HepG2 (cell line): ENCODE measurements at regions not wholly inside any gene's neighbourhood (a gene's known extent, or its start where the extent isn't known, plus 50 kb on each side); places are given as distances from the start of the nearest gene placed in this dataset.

ENCODE experiments used
- ARNT ChIP-seq: fragments of 450-650 bp; IDR thresholded peaks from 2 replicates; pipeline ENCODE4 v1.6.1; 2017
- ZSCAN12 ChIP-seq: sonication (generic); formaldehyde crosslinking; IDR thresholded peaks from 2 replicates; pipeline ENCODE4 v1.9.0; 2021; ENCODE audit warnings: mild to moderate bottlenecking, missing genetic modification reagents
- TF ChIP-seq, protein P1 (sequence below): sonication (generic); formaldehyde crosslinking; IDR thresholded peaks from 2 replicates; pipeline ENCODE4 v1.5.0; 2020; ENCODE audit warnings: missing genetic modification reagents
- TF ChIP-seq, protein P2 (sequence below), 2 experiments: sonication (generic) in 1 of 2; formaldehyde crosslinking in 1 of 2; IDR thresholded peaks; 2 replicates each; pipeline versions ENCODE4 v1.4.0 to v1.6.1; 2016 to 2020; ENCODE audit warnings: borderline replicate concordance in 1 of 2, low read depth in 1 of 2, mild to moderate bottlenecking in 1 of 2, missing genetic modification reagents in 1 of 2
- TF ChIP-seq, protein P3 (sequence below): sonication (generic); formaldehyde crosslinking; IDR thresholded peaks from 2 replicates; pipeline ENCODE4 v1.5.0; 2020; ENCODE audit warnings: mild to moderate bottlenecking, missing genetic modification reagents

DNA sequence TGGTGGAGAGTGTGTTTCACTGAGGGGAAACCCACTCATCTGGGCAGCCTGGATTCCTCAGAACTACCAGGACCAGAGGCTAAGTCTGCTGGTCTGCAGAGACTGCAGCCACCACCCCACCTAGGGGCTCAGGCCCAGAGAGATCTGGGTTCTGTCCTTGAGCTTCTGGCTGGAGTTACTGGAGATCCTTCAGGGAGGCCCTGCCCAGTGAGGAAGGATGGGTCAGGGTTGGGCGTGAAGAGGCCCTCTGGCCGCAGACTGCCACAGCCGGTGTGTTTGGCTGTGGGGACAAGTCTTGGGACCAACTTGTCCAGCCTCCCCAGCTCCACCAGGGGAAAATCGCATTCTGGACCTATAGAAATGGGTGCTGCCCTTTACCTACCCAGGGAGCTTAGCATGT is 235.3 kb upstream of the CBLB start (continued):
- TF ChIP-seq, protein P1, sequence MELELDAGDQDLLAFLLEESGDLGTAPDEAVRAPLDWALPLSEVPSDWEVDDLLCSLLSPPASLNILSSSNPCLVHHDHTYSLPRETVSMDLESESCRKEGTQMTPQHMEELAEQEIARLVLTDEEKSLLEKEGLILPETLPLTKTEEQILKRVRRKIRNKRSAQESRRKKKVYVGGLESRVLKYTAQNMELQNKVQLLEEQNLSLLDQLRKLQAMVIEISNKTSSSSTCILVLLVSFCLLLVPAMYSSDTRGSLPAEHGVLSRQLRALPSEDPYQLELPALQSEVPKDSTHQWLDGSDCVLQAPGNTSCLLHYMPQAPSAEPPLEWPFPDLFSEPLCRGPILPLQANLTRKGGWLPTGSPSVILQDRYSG (CRISPR knock-in tag): no peak
- TF ChIP-seq ARNT (no peak), ZSCAN12 (CRISPR knock-in tag) (no peak)
- TF ChIP-seq, protein P2, sequence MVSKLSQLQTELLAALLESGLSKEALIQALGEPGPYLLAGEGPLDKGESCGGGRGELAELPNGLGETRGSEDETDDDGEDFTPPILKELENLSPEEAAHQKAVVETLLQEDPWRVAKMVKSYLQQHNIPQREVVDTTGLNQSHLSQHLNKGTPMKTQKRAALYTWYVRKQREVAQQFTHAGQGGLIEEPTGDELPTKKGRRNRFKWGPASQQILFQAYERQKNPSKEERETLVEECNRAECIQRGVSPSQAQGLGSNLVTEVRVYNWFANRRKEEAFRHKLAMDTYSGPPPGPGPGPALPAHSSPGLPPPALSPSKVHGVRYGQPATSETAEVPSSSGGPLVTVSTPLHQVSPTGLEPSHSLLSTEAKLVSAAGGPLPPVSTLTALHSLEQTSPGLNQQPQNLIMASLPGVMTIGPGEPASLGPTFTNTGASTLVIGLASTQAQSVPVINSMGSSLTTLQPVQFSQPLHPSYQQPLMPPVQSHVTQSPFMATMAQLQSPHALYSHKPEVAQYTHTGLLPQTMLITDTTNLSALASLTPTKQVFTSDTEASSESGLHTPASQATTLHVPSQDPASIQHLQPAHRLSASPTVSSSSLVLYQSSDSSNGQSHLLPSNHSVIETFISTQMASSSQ (IDR thresholded peaks at IDR 0.05; ENCODE audit: low read depth): no peak
- TF ChIP-seq, protein P2 (CRISPR knock-in tag; IDR thresholded peaks at IDR 0.05; ENCODE audit: borderline replicate concordance): no peak
- TF ChIP-seq, protein P3, sequence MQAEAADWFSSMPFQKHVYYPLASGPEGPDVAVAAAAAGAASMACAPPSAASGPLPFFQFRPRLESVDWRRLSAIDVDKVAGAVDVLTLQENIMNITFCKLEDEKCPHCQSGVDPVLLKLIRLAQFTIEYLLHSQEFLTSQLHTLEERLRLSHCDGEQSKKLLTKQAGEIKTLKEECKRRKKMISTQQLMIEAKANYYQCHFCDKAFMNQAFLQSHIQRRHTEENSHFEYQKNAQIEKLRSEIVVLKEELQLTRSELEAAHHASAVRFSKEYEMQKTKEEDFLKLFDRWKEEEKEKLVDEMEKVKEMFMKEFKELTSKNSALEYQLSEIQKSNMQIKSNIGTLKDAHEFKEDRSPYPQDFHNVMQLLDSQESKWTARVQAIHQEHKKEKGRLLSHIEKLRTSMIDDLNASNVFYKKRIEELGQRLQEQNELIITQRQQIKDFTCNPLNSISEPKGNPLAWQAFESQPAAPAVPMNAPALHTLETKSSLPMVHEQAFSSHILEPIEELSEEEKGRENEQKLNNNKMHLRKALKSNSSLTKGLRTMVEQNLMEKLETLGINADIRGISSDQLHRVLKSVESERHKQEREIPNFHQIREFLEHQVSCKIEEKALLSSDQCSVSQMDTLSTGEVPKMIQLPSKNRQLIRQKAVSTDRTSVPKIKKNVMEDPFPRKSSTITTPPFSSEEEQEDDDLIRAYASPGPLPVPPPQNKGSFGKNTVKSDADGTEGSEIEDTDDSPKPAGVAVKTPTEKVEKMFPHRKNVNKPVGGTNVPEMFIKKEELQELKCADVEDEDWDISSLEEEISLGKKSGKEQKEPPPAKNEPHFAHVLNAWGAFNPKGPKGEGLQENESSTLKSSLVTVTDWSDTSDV (CRISPR knock-in tag): no peak
